H9 (cell line): ENCODE measurements at regions not wholly inside any gene's neighbourhood (a gene's known extent, or its start where the extent isn't known, plus 50 kb on each side); places are given as distances from the start of the nearest gene placed in this dataset.

Source experiments
- DNase-seq: peaks from one replicate; pipeline ENCODE4 v3.0.0-alpha.2; 2017
- H2AFZ ChIP-seq: one replicate; pipeline ENCODE4 v1.6.1; 2013; ENCODE audit warnings: mild to moderate bottlenecking, low read length, control low read depth, moderate library complexity
- H2AK5ac ChIP-seq: 2 replicates; pipeline ENCODE4 v1.6.1; 2013; ENCODE audit warnings: low read length, control low read depth, mixed read lengths; ENCODE audit not compliant: insufficient read length
- H2BK120ac ChIP-seq: one replicate; pipeline ENCODE4 v1.6.1; 2013; ENCODE audit warnings: low read depth, mild to moderate bottlenecking, low read length, control low read depth, inconsistent platforms; ENCODE audit not compliant: poor library complexity, severe bottlenecking
- H2BK12ac ChIP-seq: 2 replicates; pipeline ENCODE4 v1.6.1; 2013; ENCODE audit warnings: low read length, control low read depth, mixed read lengths, low read depth; ENCODE audit not compliant: insufficient read length
- H2BK15ac ChIP-seq: 2 replicates; pipeline ENCODE4 v1.6.1; 2013; ENCODE audit warnings: low read depth, low read length, control low read depth
- H2BK20ac ChIP-seq: one replicate; pipeline ENCODE4 v1.6.1; 2013; ENCODE audit warnings: low read depth, mild to moderate bottlenecking, low read length, control low read depth, inconsistent platforms; ENCODE audit not compliant: poor library complexity, severe bottlenecking
- H2BK5ac ChIP-seq: 2 replicates; pipeline ENCODE4 v1.6.1; 2013; ENCODE audit warnings: low read length, control low read depth, mixed read lengths; ENCODE audit not compliant: insufficient read length
- H3K14ac ChIP-seq: 2 replicates; pipeline ENCODE4 v1.6.1; 2013; ENCODE audit warnings: low read length, control low read depth; ENCODE audit not compliant: insufficient read depth
- H3K18ac ChIP-seq: 2 replicates; pipeline ENCODE4 v1.6.1; 2013; ENCODE audit warnings: low read depth, mild to moderate bottlenecking, mixed read lengths, low read length, control low read depth; ENCODE audit not compliant: insufficient read length
- H3K23ac ChIP-seq: 2 replicates; pipeline ENCODE4 v1.6.1; 2013; ENCODE audit warnings: low read length, control low read depth, mixed read lengths, low read depth; ENCODE audit not compliant: insufficient read length
- H3K23me2 ChIP-seq: 2 replicates; pipeline ENCODE4 v1.6.1; 2013; ENCODE audit warnings: low read depth, mild to moderate bottlenecking, mixed read lengths, low read length, control low read depth; ENCODE audit not compliant: insufficient read length, poor library complexity, severe bottlenecking
- H3K27ac ChIP-seq: 2 replicates; pipeline ENCODE4 v1.5.1; 2013; ENCODE audit warnings: low read length, control low read depth, mixed read lengths, low read depth; ENCODE audit not compliant: insufficient read length
- H3K27me3 ChIP-seq: 2 replicates; pipeline ENCODE4 v1.6.1; 2013; ENCODE audit warnings: low read length, control low read depth, inconsistent platforms; ENCODE audit not compliant: insufficient read depth
- H3K4ac ChIP-seq: 2 replicates; pipeline ENCODE4 v1.6.1; 2013; ENCODE audit warnings: low read depth, mild to moderate bottlenecking, control low read depth, inconsistent platforms, low read length, moderate library complexity
- H3K4me1 ChIP-seq: 2 replicates; pipeline ENCODE4 v1.6.1; 2013; ENCODE audit warnings: low read length, control low read depth, inconsistent platforms; ENCODE audit not compliant: insufficient read depth
- H3K4me2 ChIP-seq: 2 replicates; pipeline ENCODE4 v1.6.1; 2013; ENCODE audit warnings: low read length, control low read depth, mixed read lengths; ENCODE audit not compliant: insufficient read length, insufficient read depth
- H3K56ac ChIP-seq: 2 replicates; pipeline ENCODE4 v1.6.1; 2013; ENCODE audit warnings: low read depth, mild to moderate bottlenecking, mixed read lengths, low read length, control low read depth; ENCODE audit not compliant: insufficient read length
- H3K79me1 ChIP-seq: 2 replicates; pipeline ENCODE4 v1.6.1; 2013; ENCODE audit warnings: low read depth, mild to moderate bottlenecking, moderate library complexity, low read length, control low read depth, inconsistent platforms; ENCODE audit not compliant: insufficient read depth, poor library complexity, severe bottlenecking
- H3K79me2 ChIP-seq: 2 replicates; pipeline ENCODE4 v1.6.1; 2013; ENCODE audit warnings: low read length, control low read depth, inconsistent platforms; ENCODE audit not compliant: insufficient read depth
- H3K9ac ChIP-seq: 2 replicates; pipeline ENCODE4 v1.6.1; 2013; ENCODE audit warnings: low read length, control low read depth, mixed read lengths; ENCODE audit not compliant: insufficient read length; ENCODE audit errors: extremely low read depth
- H3K9me3 ChIP-seq: one replicate; pipeline ENCODE4 v1.6.1; 2013; ENCODE audit warnings: low read depth, low read length, inconsistent platforms; ENCODE audit not compliant: control insufficient read depth
- H3T11ph ChIP-seq: one replicate; pipeline ENCODE4 v1.6.1; 2013; ENCODE audit warnings: mild to moderate bottlenecking, low read length, control low read depth, inconsistent platforms
- H4K20me1 ChIP-seq: one replicate; pipeline ENCODE4 v1.6.1; 2013; ENCODE audit not compliant: control insufficient read depth, insufficient read length, insufficient read depth
- H4K5ac ChIP-seq: 2 replicates; pipeline ENCODE4 v1.6.1; 2013; ENCODE audit warnings: low read depth, mild to moderate bottlenecking, mixed read lengths, low read length, control low read depth; ENCODE audit not compliant: insufficient read length
- H4K8ac ChIP-seq: replicated peaks from 2 replicates; pipeline ENCODE4 v1.6.1; 2013; ENCODE audit warnings: low read length, control low read depth, mixed read lengths, low read depth; ENCODE audit not compliant: insufficient read length
- H4K91ac ChIP-seq: 2 replicates; pipeline ENCODE4 v1.6.1; 2013; ENCODE audit warnings: low read depth, mild to moderate bottlenecking, moderate library complexity, mixed read lengths, low read length, control low read depth; ENCODE audit not compliant: insufficient read length
- H3K27ac Mint-ChIP-seq, 3 experiments: 2 replicates in 2 of 3; 3 replicates in 1 of 3; pipeline ENCODE4 v1.8.0; 2020 to 2021; ENCODE audit warnings: mixed read lengths in 3 of 3, mild to moderate bottlenecking in 1 of 3, moderate library complexity in 1 of 3
- H3K27me3 Mint-ChIP-seq: 2 replicates; pipeline ENCODE4 v1.8.0; 2021; ENCODE audit warnings: low read depth, mild to moderate bottlenecking, moderate library complexity, mixed read lengths
- H3K36me3 Mint-ChIP-seq, 3 experiments: 2 replicates in 2 of 3; 3 replicates in 1 of 3; pipeline ENCODE4 v1.8.0; 2020 to 2021; ENCODE audit warnings: low read depth in 3 of 3, mixed read lengths in 3 of 3; ENCODE audit not compliant: insufficient read depth in 1 of 3
- H3K4me1 Mint-ChIP-seq, 2 experiments: 2 replicates each; pipeline ENCODE4 v1.8.0; 2020; ENCODE audit warnings: mixed read lengths in 2 of 2
- H3K4me3 Mint-ChIP-seq, 2 experiments: 2 replicates in 1 of 2; 3 replicates in 1 of 2; pipeline ENCODE4 v1.8.0; 2020 to 2021; ENCODE audit warnings: mild to moderate bottlenecking in 2 of 2, mixed read lengths in 2 of 2, moderate library complexity in 1 of 2
- H3K9me3 Mint-ChIP-seq, 2 experiments: 2 replicates in 1 of 2; 3 replicates in 1 of 2; pipeline ENCODE4 v1.8.0; 2020; ENCODE audit warnings: mild to moderate bottlenecking in 2 of 2, mixed read lengths in 2 of 2, moderate library complexity in 1 of 2
- CTCF ChIP-seq: fragments of 200-600 bp; sonication (generic); conservative IDR thresholded peaks from 3 replicates; pipeline ENCODE4 v1.8.0; 2021; ENCODE audit warnings: antibody characterized with exemption, mild to moderate bottlenecking
- WGBS: extraction: QIAGEN DNeasy Blood & Tissue Kit; methylation state at CpG from one replicate; pipeline ENCODE4 v1.1.7; 2013; ENCODE audit warnings: missing lambda C conversion rate, low lambda C conversion rate, mixed read lengths; ENCODE audit not compliant: insufficient read length; ENCODE audit errors: extremely low coverage; 5-methylcytosine and 5-hydroxymethylcytosine counted together

GRCh38 chr5:17080361-17080760 lies 137.1 kb upstream of the BASP1 start:
- no peak overlapping the region for H3K9ac ChIP-seq
- Mint-ChIP-seq H3K9me3 (no peaks in the 10 kb centered on the region), H3K4me3 (no peak overlapping the region), H3K27me3 (no peaks in the 10 kb centered on the region; the same call in none of the 2 replicates), H3K36me3 (no peaks in the 10 kb centered on the region), H3K4me1 (no peaks in the 10 kb centered on the region; a peak in 1 of 4 replicates), H3K27ac (no peak overlapping the region)
- H3K14ac ChIP-seq = no peak overlapping the region
- no peaks in the 10 kb centered on the region for H4K20me1 ChIP-seq
- no peaks in the 10 kb centered on the region for H3K4me1 ChIP-seq
- no peak overlapping the region for H3K27ac ChIP-seq
- WGBS = no CpG with 5 or more reads among the region's 4 CpGs
- no peak overlapping the region for H3K4me2 ChIP-seq
- no peak overlapping the region for H4K91ac ChIP-seq
- H2BK5ac ChIP-seq = no peak overlapping the region
- no peak overlapping the region for H2BK12ac ChIP-seq
- DNase-seq = no peak
- H2AFZ ChIP-seq = no peak overlapping the region
- H3T11ph ChIP-seq = no peak overlapping the region
- H2BK20ac ChIP-seq = no peak overlapping the region
- H3K23me2 ChIP-seq = no peaks in the 10 kb centered on the region
- H3K4ac ChIP-seq = no peak overlapping the region
- no peaks in the 10 kb centered on the region for H3K9me3 ChIP-seq
- no peaks in the 10 kb centered on the region for H3K79me2 ChIP-seq
- no peaks in the 10 kb centered on the region for H3K27me3 ChIP-seq
- no peak for TF ChIP-seq CTCF
- H2BK15ac ChIP-seq = no peak overlapping the region
- H3K23ac ChIP-seq = no peak overlapping the region
- H4K8ac ChIP-seq = no peak overlapping the region
- no peak overlapping the region for H2AK5ac ChIP-seq
- H2BK120ac ChIP-seq = no peak overlapping the region
- H4K5ac ChIP-seq = no peak overlapping the region
- H3K18ac ChIP-seq = no peak overlapping the region
- H3K79me1 ChIP-seq = no peaks in the 10 kb centered on the region
- no peak overlapping the region for H3K56ac ChIP-seq
